ENCODE measurements at regions not wholly inside any gene's neighbourhood (a gene's known extent, or its start where the extent isn't known, plus 50 kb on each side); places are given as distances from the start of the nearest gene placed in this dataset.

GRCh38 chr11:39249566-39250365 lies 2209.7 kb downstream of the LRRC4C start:
- H3K9me3 ChIP-seq: no peaks in the 10 kb centered on the region
- no peak overlapping the region for H3K27ac ChIP-seq
- H3K36me3 ChIP-seq: no peaks in the 10 kb centered on the region
- H3K4me3 ChIP-seq: no peak overlapping the region
- H3K4me1 ChIP-seq: no peaks in the 10 kb centered on the region
- no peaks in the 10 kb centered on the region for H3K27me3 ChIP-seq
- DNase-seq: no peak
- TF ChIP-seq POLR2A (IDR thresholded peaks at IDR 0.05) (no peak), CTCF (IDR thresholded peaks at IDR 0.05) (no peak)
- intact Hi-C loops (cut with DNase I; ENCODE audit: low total_unique reads): no loop called here

DNA sequence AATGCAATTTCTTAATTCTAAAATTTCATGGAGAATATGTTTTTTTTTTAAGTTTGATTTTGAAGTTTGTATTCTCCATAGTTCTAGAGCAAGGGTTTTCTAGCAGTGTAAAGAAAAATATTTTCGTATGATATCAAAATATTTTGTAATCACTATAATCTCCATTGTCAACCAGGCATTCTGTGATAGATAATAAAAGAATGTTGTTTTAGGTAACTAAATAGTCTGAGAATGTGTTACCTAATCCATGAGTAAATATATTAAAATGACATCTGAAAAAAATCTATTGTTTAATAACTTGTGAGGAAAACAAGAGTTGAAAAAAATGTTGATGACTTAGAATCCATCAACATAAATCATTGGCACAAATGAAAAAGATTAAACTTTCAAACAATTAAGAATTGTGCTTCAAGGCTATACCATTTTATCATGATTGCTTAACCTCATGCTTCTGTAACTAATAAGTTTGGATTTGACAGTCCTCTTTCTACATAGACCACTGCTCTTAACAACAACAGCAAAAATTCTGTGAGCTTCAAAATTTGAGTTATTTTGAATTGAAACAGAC lies 2211.8 kb downstream of the LRRC4C start:
- intact Hi-C loops (cut with DNase I; ENCODE audit: low total_unique reads): no loop called here
- Histone ChIP-seq H3K36me3 (no peaks in the 10 kb centered on the region), H3K4me3 (no peak overlapping the region), H3K4me1 (no peaks in the 10 kb centered on the region), H3K9me3 (no peaks in the 10 kb centered on the region), H3K27ac (no peak overlapping the region), H3K27me3 (no peaks in the 10 kb centered on the region)
- DNase-seq: no peak
- TF ChIP-seq POLR2A (IDR thresholded peaks at IDR 0.05): no peak
- no peak for TF ChIP-seq CTCF (IDR thresholded peaks at IDR 0.05)

GRCh38 chr11:39239553-39239952 lies 2219.9 kb downstream of the LRRC4C start:
- intact Hi-C loops (cut with DNase I; ENCODE audit: low total_unique reads): no loop called here
- Histone ChIP-seq H3K4me1 (no peaks in the 10 kb centered on the region), H3K27ac (no peak overlapping the region), H3K27me3 (no peaks in the 10 kb centered on the region), H3K36me3 (no peaks in the 10 kb centered on the region), H3K9me3 (no peaks in the 10 kb centered on the region), H3K4me3 (no peak overlapping the region)
- TF ChIP-seq CTCF (IDR thresholded peaks at IDR 0.05) (no peak), POLR2A (IDR thresholded peaks at IDR 0.05) (no peak)
- DNase-seq: no peak

GRCh38 chr11:39236916-39237315 lies 2222.5 kb downstream of the LRRC4C start:
- intact Hi-C loops (cut with DNase I; ENCODE audit: low total_unique reads): no loop called here
- Histone ChIP-seq H3K27ac (no peak overlapping the region), H3K4me1 (no peaks in the 10 kb centered on the region), H3K9me3 (no peaks in the 10 kb centered on the region), H3K36me3 (no peaks in the 10 kb centered on the region), H3K27me3 (no peaks in the 10 kb centered on the region), H3K4me3 (no peak overlapping the region)
- no peak for DNase-seq
- no peak for TF ChIP-seq CTCF (IDR thresholded peaks at IDR 0.05)
- no peak for TF ChIP-seq POLR2A (IDR thresholded peaks at IDR 0.05)

GRCh38 chr11:39221550-39222138 lies 2237.8 kb downstream of the LRRC4C start:
- no peak for DNase-seq
- no peaks in the 10 kb centered on the region for H3K9me3 ChIP-seq
- H3K4me3 ChIP-seq: no peak overlapping the region
- intact Hi-C loops (cut with DNase I; ENCODE audit: low total_unique reads): no loop called here
- TF ChIP-seq POLR2A (IDR thresholded peaks at IDR 0.05) (no peak), CTCF (IDR thresholded peaks at IDR 0.05) (no peak)
- H3K27me3 ChIP-seq: no peaks in the 10 kb centered on the region
- H3K36me3 ChIP-seq: no peaks in the 10 kb centered on the region
- no peaks in the 10 kb centered on the region for H3K4me1 ChIP-seq
- no peak overlapping the region for H3K27ac ChIP-seq

All from uterus (tissue), 3 donors.